ENCODE measurements at regions not wholly inside any gene's neighbourhood (a gene's known extent, or its start where the extent isn't known, plus 50 kb on each side); places are given as distances from the start of the nearest gene placed in this dataset.

DNA sequence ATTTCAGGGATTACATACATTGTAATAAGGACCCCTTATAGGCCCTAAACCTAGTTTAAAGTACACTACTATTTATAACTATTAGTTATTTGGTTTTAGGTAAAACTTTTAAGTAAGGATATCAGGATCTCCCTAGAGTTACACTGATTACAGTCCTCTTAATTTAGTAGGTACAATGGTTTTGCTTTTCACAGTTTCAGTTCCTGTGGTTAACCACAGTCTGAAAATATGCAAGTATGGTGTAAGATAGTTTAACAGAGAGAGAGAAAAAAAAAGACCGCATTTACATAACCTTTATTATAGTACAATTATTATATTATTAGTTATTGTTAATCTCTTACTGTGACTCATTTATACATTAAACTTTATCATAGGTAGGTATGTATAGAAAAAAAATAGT is 725.3 kb upstream of the PTPRD start:
- TF ChIP-seq, protein P1, sequence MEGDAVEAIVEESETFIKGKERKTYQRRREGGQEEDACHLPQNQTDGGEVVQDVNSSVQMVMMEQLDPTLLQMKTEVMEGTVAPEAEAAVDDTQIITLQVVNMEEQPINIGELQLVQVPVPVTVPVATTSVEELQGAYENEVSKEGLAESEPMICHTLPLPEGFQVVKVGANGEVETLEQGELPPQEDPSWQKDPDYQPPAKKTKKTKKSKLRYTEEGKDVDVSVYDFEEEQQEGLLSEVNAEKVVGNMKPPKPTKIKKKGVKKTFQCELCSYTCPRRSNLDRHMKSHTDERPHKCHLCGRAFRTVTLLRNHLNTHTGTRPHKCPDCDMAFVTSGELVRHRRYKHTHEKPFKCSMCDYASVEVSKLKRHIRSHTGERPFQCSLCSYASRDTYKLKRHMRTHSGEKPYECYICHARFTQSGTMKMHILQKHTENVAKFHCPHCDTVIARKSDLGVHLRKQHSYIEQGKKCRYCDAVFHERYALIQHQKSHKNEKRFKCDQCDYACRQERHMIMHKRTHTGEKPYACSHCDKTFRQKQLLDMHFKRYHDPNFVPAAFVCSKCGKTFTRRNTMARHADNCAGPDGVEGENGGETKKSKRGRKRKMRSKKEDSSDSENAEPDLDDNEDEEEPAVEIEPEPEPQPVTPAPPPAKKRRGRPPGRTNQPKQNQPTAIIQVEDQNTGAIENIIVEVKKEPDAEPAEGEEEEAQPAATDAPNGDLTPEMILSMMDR (IDR thresholded peaks at IDR 0.05): no peak
- TF ChIP-seq POLR2A (IDR thresholded peaks at IDR 0.05): no peak
